Parathyroid adenoma (tissue), 2 donors: ENCODE measurements at regions not wholly inside any gene's neighbourhood (a gene's known extent, or its start where the extent isn't known, plus 50 kb on each side); places are given as distances from the start of the nearest gene placed in this dataset.
"Not testable (repeated sequence)": the region's sequence is repeated elsewhere in the genome, so short reads cannot be mapped to it uniquely, and the experiment has no call there.

Source experiments
- H2AFZ ChIP-seq: fragments of 300-600 bp; sonication (generic); one replicate; pipeline ENCODE4 v1.7.0; 2017; ENCODE audit warnings: antibody characterized with exemption, mild to moderate bottlenecking
- H3K27ac ChIP-seq: fragments of 300-600 bp; sonication (generic); one replicate; pipeline ENCODE4 v1.7.0; 2017
- H3K27me3 ChIP-seq: fragments of 300-600 bp; sonication (generic); one replicate; pipeline ENCODE4 v1.7.0; 2017; ENCODE audit warnings: low read length; ENCODE audit not compliant: control insufficient read depth, insufficient read depth
- H3K36me3 ChIP-seq: fragments of 300-600 bp; sonication (generic); one replicate; pipeline ENCODE4 v1.7.0; 2017; ENCODE audit warnings: low read length; ENCODE audit not compliant: control insufficient read depth, insufficient read depth
- H3K4me1 ChIP-seq: fragments of 300-600 bp; sonication (generic); one replicate; pipeline ENCODE4 v1.7.0; 2017; ENCODE audit warnings: control low read depth
- H3K4me2 ChIP-seq: fragments of 300-600 bp; sonication (generic); one replicate; pipeline ENCODE4 v1.7.0; 2017; ENCODE audit warnings: low read length
- H3K4me3 ChIP-seq: fragments of 300-600 bp; sonication (generic); one replicate; pipeline ENCODE4 v1.7.0; 2017; ENCODE audit warnings: low read depth, low read length
- H3K79me2 ChIP-seq: fragments of 300-600 bp; sonication (generic); one replicate; pipeline ENCODE4 v1.7.0; 2017; ENCODE audit warnings: control low read depth
- H3K9ac ChIP-seq: fragments of 300-600 bp; sonication (generic); one replicate; pipeline ENCODE4 v1.7.0; 2017; ENCODE audit warnings: mild to moderate bottlenecking
- H3K9me3 ChIP-seq: fragments of 300-600 bp; sonication (generic); one replicate; pipeline ENCODE4 v1.7.0; 2017; ENCODE audit warnings: low read length; ENCODE audit not compliant: control insufficient read depth
- CTCF ChIP-seq: fragments of 300-600 bp; sonication (generic); IDR thresholded peaks from one replicate; pipeline ENCODE4 v1.7.0; 2017; ENCODE audit warnings: antibody characterized with exemption, mild to moderate bottlenecking
- donor health status: primary hyperparathyroidism.

- no peak for TF ChIP-seq CTCF
- Histone ChIP-seq H3K27ac (no peak overlapping the region), H3K9me3 (no peaks in the 10 kb centered on the region), H3K27me3 (no peaks in the 10 kb centered on the region), H3K36me3 (no peaks in the 10 kb centered on the region), H2AFZ (no peak overlapping the region), H3K4me1 (no peaks in the 10 kb centered on the region), H3K79me2 (no peaks in the 10 kb centered on the region), H3K4me3 (no peak overlapping the region), H3K4me2 (no peak overlapping the region), H3K9ac (no peak overlapping the region)
Measured at GRCh38 chr7:131670406-131670805, 114.0 kb upstream of the PODXL start.

DNA sequence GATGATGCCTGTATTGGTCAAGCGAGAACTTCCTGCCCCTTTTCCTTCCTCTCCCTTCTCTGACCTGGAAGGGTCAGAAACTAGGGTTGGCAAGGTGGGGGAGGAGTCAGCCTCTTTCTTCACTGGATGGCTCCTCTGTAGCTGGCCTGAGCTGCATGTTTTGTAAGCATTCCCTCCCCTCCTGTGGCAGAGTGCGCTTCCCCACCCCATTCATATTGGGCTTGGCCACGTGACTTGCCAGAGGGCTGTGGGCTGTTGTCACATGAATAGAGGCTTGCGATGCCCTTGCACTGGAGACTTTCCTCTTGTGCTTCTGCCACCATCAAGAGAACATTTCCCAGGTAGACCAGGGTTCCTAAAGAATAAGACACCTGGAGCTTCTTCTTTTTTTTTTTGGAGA is 111.3 kb upstream of the PODXL start:
- H3K79me2 ChIP-seq = no peaks in the 10 kb centered on the region
- no peak overlapping the region for H3K9ac ChIP-seq
- H3K4me1 ChIP-seq = no peaks in the 10 kb centered on the region
- H3K36me3 ChIP-seq = no peaks in the 10 kb centered on the region
- H2AFZ ChIP-seq = no peak overlapping the region
- no peaks in the 10 kb centered on the region for H3K27me3 ChIP-seq
- H3K9me3 ChIP-seq = no peaks in the 10 kb centered on the region
- no peak overlapping the region for H3K27ac ChIP-seq
- no peak overlapping the region for H3K4me3 ChIP-seq
- no peak overlapping the region for H3K4me2 ChIP-seq
- no peak for TF ChIP-seq CTCF

DNA sequence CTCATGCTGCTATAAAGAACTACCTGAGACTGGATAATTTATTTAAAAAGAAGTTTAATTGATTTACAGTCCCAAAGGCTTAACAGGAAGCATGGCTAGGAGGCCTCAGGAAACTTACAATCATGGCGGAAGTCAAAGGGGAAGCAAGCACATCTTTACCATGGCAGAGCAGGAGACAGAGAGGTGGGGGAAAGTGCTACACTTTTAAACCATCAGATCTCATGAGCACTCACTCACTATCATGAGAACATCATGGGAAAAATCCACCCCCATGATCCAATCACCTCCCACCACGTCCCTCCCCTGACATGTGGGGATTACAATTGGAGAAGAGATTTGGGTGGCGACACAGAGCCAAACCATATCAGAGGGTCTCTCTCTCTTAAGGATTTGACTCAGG is 108.6 kb upstream of the PODXL start:
- no peak overlapping the region for H2AFZ ChIP-seq
- no peaks in the 10 kb centered on the region for H3K79me2 ChIP-seq
- no peak overlapping the region for H3K27ac ChIP-seq
- H3K9me3 ChIP-seq = no peaks in the 10 kb centered on the region
- no peak overlapping the region for H3K9ac ChIP-seq
- no peaks in the 10 kb centered on the region for H3K27me3 ChIP-seq
- H3K36me3 ChIP-seq = no peaks in the 10 kb centered on the region
- no peaks in the 10 kb centered on the region for H3K4me1 ChIP-seq
- H3K4me3 ChIP-seq = no peak overlapping the region
- no peak overlapping the region for H3K4me2 ChIP-seq
- TF ChIP-seq CTCF = no peak

DNA sequence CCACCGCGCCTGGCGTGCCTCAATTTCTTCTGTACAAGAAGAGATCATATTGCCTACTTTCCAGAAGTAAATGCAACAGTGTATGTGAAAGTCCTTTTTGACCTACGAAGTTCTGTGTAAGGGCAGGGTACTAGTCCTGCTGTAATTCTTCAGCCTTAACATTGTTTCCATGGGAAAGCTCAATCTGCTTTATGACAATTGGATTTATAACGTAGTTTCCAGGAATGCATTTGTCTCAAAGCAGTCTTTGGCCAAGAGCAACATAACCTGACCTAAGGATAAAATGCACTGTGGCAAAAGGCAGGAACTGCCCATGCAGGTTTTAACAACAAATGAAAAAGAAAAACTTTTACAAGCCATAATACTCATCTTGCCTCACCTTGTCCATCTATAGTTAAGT is 108.1 kb upstream of the PODXL start:
- no peak for TF ChIP-seq CTCF
- H3K4me2 ChIP-seq = no peak overlapping the region
- H3K27me3 ChIP-seq = no peaks in the 10 kb centered on the region
- H3K4me3 ChIP-seq = no peak overlapping the region
- H3K36me3 ChIP-seq = no peaks in the 10 kb centered on the region
- no peak overlapping the region for H3K9ac ChIP-seq
- H3K9me3 ChIP-seq = no peaks in the 10 kb centered on the region
- H3K79me2 ChIP-seq = no peaks in the 10 kb centered on the region
- H3K27ac ChIP-seq = no peak overlapping the region
- H2AFZ ChIP-seq = no peak overlapping the region
- no peaks in the 10 kb centered on the region for H3K4me1 ChIP-seq

GRCh38 chr7:131662301-131662873 is 106.0 kb upstream of the PODXL start:
- not testable (repeated sequence) for H3K9me3 ChIP-seq, H3K4me1 ChIP-seq, H2AFZ ChIP-seq, H3K4me3 ChIP-seq, H3K9ac ChIP-seq, H3K36me3 ChIP-seq, H3K4me2 ChIP-seq, H3K79me2 ChIP-seq, H3K27me3 ChIP-seq, H3K27ac ChIP-seq
